Lung (tissue), 11 donors: ENCODE measurements at regions not wholly inside any gene's neighbourhood (a gene's known extent, or its start where the extent isn't known, plus 50 kb on each side); places are given as distances from the start of the nearest gene placed in this dataset.

Experiments
- ATAC-seq: fragments of 200-7000 bp; cut with Tn5 transposase; one replicate; pipeline ENCODE4 v1.9.1; 2020; ENCODE audit warnings: moderate number of reproducible peaks; ENCODE audit not compliant: insufficient read depth, low FRiP score
- DNase-seq, 3 donors: peaks; one replicate each; pipeline ENCODE4 v3.0.0-alpha.2; 2013 to 2017
- H3K27ac ChIP-seq, 2 donors: one replicate each; pipeline ENCODE4 v1.5.1; 2013; ENCODE audit warnings: mild to moderate bottlenecking in 2 of 2, moderate library complexity in 2 of 2, control low read depth in 1 of 2, inconsistent platforms in 1 of 2, low read depth in 1 of 2, low read length in 1 of 2
- H3K27me3 ChIP-seq, 3 donors: one replicate each; pipeline ENCODE4 v1.5.1; 2013; ENCODE audit warnings: low read length in 2 of 3; ENCODE audit not compliant: control insufficient read depth in 3 of 3, insufficient read depth in 3 of 3
- H3K36me3 ChIP-seq, 4 donors: one replicate each; pipeline ENCODE4 v1.5.1; 2013; ENCODE audit warnings: low read length in 4 of 4, mild to moderate bottlenecking in 1 of 4, moderate library complexity in 1 of 4; ENCODE audit not compliant: control insufficient read depth in 4 of 4, insufficient read depth in 4 of 4
- H3K4me1 ChIP-seq, 5 donors: one replicate each; pipeline ENCODE4 v1.5.1; 2013; ENCODE audit warnings: low read length in 5 of 5, mild to moderate bottlenecking in 2 of 5, moderate library complexity in 1 of 5; ENCODE audit not compliant: control insufficient read depth in 5 of 5, insufficient read depth in 5 of 5
- H3K4me3 ChIP-seq: one replicate; pipeline ENCODE4 v1.5.1; 2013; ENCODE audit warnings: mild to moderate bottlenecking, control low read depth, moderate library complexity
- H3K9ac ChIP-seq, 2 donors: one replicate each; pipeline ENCODE4 v1.5.1; 2013; ENCODE audit warnings: low read length in 2 of 2, control low read depth in 1 of 2; ENCODE audit not compliant: insufficient read depth in 1 of 2
- H3K9me3 ChIP-seq, 4 donors: one replicate each; pipeline ENCODE4 v1.5.1; 2013; ENCODE audit warnings: low read length in 3 of 4, mild to moderate bottlenecking in 1 of 4, moderate library complexity in 1 of 4; ENCODE audit not compliant: control insufficient read depth in 4 of 4, insufficient read depth in 3 of 4
- WGBS, 2 donors: extraction: QIAGEN DNeasy Blood & Tissue Kit; methylation state at CpG; one replicate each; pipeline ENCODE4 v1.1.7; 2013; 5-methylcytosine and 5-hydroxymethylcytosine counted together
- TF ChIP-seq, protein P1 (sequence below): IDR thresholded peaks from 2 replicates; pipeline ENCODE4 v1.5.1; 2012; ENCODE audit warnings: mild to moderate bottlenecking; ENCODE audit errors: control extremely low read depth, extremely low read depth
- donor health status: control.
- donor health status: control.
- donor health status: Bipolar disorder and iron deficiency.
- donor health status: healthy.
- donor health status: DM: yes; HTN: yes; CAD: no.

DNA sequence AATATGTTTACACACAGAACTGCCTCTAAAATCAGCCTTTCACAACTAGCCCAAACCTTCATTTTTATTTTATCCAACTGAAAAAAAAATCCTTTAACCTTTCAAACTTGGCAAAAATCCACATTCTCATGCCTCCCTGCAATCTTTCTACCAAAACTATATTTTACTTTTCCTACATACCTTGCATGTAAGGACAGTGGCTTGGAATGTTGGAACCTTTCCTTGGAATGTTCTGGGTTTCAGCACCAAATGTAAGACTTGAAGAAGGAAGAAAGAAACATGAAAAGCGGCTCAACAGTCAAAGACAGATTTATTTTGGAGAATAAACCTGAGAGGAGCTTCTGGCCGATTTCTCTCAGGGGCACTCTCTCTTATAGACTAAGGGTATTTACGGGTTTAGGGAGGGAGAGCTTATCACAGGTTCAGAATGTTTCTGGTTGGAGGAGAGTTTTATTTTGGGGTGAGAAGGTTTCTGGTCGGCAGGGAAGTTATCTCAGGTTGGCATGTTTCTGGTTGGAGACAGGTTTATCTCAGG, 79.7 kb downstream of the RRM2 start:
- Histone ChIP-seq H3K9me3 (peaks cover 0 to 5% (median 0%) of the 10 kb centered on the region in 4 donors), H3K9ac (no peak overlapping the region), H3K4me1 (peaks cover 0 to 12% (median 1%) of the 10 kb centered on the region in 5 donors), H3K27me3 (no peaks in the 10 kb centered on the region), H3K27ac (no peak overlapping the region), H3K36me3 (no peaks in the 10 kb centered on the region), H3K4me3 (no peak overlapping the region)
- ATAC-seq = no peak
- DNase-seq = no peak
- TF ChIP-seq, protein P1, sequence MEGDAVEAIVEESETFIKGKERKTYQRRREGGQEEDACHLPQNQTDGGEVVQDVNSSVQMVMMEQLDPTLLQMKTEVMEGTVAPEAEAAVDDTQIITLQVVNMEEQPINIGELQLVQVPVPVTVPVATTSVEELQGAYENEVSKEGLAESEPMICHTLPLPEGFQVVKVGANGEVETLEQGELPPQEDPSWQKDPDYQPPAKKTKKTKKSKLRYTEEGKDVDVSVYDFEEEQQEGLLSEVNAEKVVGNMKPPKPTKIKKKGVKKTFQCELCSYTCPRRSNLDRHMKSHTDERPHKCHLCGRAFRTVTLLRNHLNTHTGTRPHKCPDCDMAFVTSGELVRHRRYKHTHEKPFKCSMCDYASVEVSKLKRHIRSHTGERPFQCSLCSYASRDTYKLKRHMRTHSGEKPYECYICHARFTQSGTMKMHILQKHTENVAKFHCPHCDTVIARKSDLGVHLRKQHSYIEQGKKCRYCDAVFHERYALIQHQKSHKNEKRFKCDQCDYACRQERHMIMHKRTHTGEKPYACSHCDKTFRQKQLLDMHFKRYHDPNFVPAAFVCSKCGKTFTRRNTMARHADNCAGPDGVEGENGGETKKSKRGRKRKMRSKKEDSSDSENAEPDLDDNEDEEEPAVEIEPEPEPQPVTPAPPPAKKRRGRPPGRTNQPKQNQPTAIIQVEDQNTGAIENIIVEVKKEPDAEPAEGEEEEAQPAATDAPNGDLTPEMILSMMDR = no peak
- WGBS, 2 donors = 86 to 88% methylated on average over 4 of the region's 4 CpGs

DNA sequence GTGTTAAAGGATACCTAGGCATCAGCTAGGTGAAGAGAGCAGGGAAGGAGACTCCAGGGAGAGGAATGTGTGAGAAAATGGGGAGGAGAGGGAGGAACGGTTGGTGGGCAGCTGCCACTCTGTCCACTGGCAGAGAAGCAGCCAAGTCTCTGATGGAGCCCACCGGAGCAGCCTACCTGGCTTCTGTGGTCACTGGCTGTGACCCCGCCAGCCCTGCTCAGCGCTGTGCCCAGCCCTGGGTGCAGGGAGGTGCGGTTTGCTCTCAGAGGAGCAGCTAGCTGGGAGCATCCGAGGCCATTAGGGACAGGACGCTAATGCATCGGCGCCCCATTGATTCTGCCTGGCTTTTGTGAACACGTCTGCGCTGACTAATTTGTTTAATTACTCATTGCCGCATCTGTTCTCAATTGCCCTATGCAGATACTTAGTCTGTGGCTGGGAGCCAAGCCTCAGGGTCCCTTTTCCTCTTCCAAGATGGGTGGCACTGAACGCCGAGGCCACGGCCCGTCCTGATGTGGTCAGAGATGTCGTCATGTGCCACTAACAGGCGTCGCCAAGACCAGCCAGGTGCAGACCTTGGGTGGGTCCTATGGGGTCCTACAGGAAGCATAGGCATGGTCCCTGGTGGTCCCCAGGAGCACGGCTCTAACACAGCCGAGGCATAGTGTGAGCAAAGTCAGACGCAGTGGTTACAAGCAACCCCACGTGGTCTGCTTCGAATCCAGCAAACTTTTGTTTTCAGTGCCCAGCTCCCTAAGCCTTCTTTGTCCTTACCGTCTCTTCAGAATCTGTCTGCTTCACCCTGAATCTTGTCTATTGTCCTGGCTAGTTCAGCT, 82.0 kb downstream of the RRM2 start:
- Histone ChIP-seq H3K9me3 (no peaks in the 10 kb centered on the region), H3K27me3 (no peaks in the 10 kb centered on the region), H3K4me1 (peaks cover 0 to 12% (median 0%) of the 10 kb centered on the region in 5 donors), H3K9ac (no peak overlapping the region), H3K36me3 (no peaks in the 10 kb centered on the region), H3K27ac (no peak overlapping the region), H3K4me3 (no peak overlapping the region)
- WGBS, 2 donors = 77 to 88% methylated on average over 25 of the region's 25 CpGs
- TF ChIP-seq, protein P1 = no peak
- no peak for ATAC-seq
- no peak for DNase-seq

DNA sequence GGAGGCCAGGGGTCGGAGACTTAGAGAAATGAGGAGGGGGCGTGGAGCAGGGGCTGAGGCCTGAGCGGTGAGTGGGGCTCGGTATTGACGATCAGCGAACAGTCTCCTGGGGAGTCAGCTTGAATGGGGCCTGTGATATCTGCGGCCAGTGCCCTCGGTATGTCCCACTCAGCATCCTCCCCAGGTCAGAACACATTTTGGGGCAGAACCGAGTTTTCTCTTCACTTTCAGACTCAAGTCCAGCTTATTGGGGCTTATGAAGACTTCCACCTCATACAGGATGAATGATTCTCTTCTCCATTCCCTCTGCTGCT, 82.6 kb downstream of the RRM2 start:
- ATAC-seq (no peak), DNase-seq (no peak)
- Histone ChIP-seq H3K36me3 (no peaks in the 10 kb centered on the region), H3K4me1 (peaks cover 0 to 12% (median 0%) of the 10 kb centered on the region in 5 donors), H3K9me3 (no peaks in the 10 kb centered on the region), H3K4me3 (no peak overlapping the region), H3K9ac (no peak overlapping the region), H3K27me3 (no peaks in the 10 kb centered on the region), H3K27ac (no peak overlapping the region)
- 96 to 99% methylated on average over 9 of the region's 9 CpGs for WGBS, 2 donors
- TF ChIP-seq, protein P1 = no peak
